ENCODE measurements at regions not wholly inside any gene's neighbourhood (a gene's known extent, or its start where the extent isn't known, plus 50 kb on each side); places are given as distances from the start of the nearest gene placed in this dataset.

GRCh38 chr1:38291336-38291735 lies 244.7 kb upstream of the POU3F1 start:
- Histone ChIP-seq H3K9me2 (ENCODE audit: insufficient read depth) (no peaks in the 10 kb centered on the region), H3K27me3 (ENCODE audit: insufficient read depth, low read length) (peaks cover 45% of the 10 kb centered on the region)
- CTCF ChIA-PET = no interaction called here

DNA sequence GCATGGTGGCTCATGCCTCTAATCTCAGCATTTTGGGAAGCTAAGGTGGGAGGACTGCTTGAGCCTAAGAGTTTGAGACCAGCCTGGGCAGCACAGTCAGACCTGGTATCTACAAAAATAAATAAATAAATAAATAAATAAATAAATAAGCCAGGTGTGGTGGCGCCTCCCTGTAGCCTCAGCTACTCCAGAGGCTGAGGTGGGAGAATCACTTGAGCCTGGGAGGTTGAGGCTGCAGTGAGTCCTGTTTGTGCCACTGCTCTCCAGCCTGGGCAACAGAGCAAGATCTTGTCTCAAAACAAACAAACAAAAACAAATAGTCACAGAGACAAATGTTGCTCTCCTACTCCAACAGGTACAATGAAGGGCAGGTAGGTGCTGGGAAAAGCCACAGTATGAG lies 242.4 kb upstream of the POU3F1 start:
- H3K4me2 ChIP-seq (ENCODE audit: low read length) = no peak overlapping the region
- ATAC-seq (no peak), DNase-seq (ENCODE audit: low read depth, low spot score) (no peak)
- peaks cover 45% of the 10 kb centered on the region for H3K27me3 ChIP-seq (ENCODE audit: insufficient read depth, low read length)
- H3K9me3 ChIP-seq (ENCODE audit: control insufficient read depth in 1 of 2, insufficient read depth in 1 of 2, low read depth in 1 of 2, low read length in 2 of 2) = no peaks in the 10 kb centered on the region
- no peaks in the 10 kb centered on the region for H4K20me1 ChIP-seq (ENCODE audit: insufficient read depth)
- no peak overlapping the region for H3K27ac ChIP-seq (ENCODE audit: low read depth, low read length)
- H3K9ac ChIP-seq (ENCODE audit: low read length) = no peak overlapping the region
- no peaks in the 10 kb centered on the region for H3K79me2 ChIP-seq (ENCODE audit: insufficient read depth, low read length)
- RAD21 ChIA-PET (ENCODE audit: low non-redundant PET in 1 of 2, low total read pairs in 2 of 2, uncharacterized antibody in 2 of 2, unreplicated experiment in 2 of 2) = no interaction called here
- no TSS peak for BruUV-seq (replicated peaks)
- H3K4me1 ChIP-seq (ENCODE audit: control insufficient read depth in 1 of 2, insufficient read depth in 2 of 2, low read length in 2 of 2) = no peaks in the 10 kb centered on the region
- H2AFZ ChIP-seq (ENCODE audit: low read depth, low read length, poor library complexity, severe bottlenecking) = no peak overlapping the region
- no peaks in the 10 kb centered on the region for H3K9me2 ChIP-seq (ENCODE audit: insufficient read depth)
- H3K4me3 ChIP-seq (replicated peaks in 1 of 2; ENCODE audit: low read depth in 1 of 2, low read length in 2 of 2) = no peak overlapping the region
- no peaks in the 10 kb centered on the region for H3K36me3 ChIP-seq (ENCODE audit: control insufficient read depth in 1 of 2, insufficient read depth in 2 of 2, low read length in 2 of 2)
- POLR2A ChIA-PET = no interaction called here
- CTCF ChIA-PET = no interaction called here
- no peak for TF ChIP-seq ZFX (IDR thresholded peaks at IDR 0.05)
- TF ChIP-seq CEBPB (IDR thresholded peaks at IDR 0.05; ENCODE audit: low read depth) = no peak
- no peak for TF ChIP-seq EZH2phosphoT487 (IDR thresholded peaks at IDR 0.05; ENCODE audit: borderline replicate concordance)
- TF ChIP-seq YY1 (IDR thresholded peaks at IDR 0.05; ENCODE audit: extremely low read depth, insufficient replicate concordance, low read depth, low read length) = no peak
- TF ChIP-seq, protein P1, sequence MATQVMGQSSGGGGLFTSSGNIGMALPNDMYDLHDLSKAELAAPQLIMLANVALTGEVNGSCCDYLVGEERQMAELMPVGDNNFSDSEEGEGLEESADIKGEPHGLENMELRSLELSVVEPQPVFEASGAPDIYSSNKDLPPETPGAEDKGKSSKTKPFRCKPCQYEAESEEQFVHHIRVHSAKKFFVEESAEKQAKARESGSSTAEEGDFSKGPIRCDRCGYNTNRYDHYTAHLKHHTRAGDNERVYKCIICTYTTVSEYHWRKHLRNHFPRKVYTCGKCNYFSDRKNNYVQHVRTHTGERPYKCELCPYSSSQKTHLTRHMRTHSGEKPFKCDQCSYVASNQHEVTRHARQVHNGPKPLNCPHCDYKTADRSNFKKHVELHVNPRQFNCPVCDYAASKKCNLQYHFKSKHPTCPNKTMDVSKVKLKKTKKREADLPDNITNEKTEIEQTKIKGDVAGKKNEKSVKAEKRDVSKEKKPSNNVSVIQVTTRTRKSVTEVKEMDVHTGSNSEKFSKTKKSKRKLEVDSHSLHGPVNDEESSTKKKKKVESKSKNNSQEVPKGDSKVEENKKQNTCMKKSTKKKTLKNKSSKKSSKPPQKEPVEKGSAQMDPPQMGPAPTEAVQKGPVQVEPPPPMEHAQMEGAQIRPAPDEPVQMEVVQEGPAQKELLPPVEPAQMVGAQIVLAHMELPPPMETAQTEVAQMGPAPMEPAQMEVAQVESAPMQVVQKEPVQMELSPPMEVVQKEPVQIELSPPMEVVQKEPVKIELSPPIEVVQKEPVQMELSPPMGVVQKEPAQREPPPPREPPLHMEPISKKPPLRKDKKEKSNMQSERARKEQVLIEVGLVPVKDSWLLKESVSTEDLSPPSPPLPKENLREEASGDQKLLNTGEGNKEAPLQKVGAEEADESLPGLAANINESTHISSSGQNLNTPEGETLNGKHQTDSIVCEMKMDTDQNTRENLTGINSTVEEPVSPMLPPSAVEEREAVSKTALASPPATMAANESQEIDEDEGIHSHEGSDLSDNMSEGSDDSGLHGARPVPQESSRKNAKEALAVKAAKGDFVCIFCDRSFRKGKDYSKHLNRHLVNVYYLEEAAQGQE (IDR thresholded peaks at IDR 0.05; ENCODE audit: low read depth) = no peak
- TF ChIP-seq EGR1 (IDR thresholded peaks at IDR 0.05; ENCODE audit: low read depth) = no peak
- no peak for TF ChIP-seq TCF7L2 (IDR thresholded peaks at IDR 0.05; ENCODE audit: borderline replicate concordance, extremely low read depth, insufficient read depth, insufficient read length)
- no peak for TF ChIP-seq SRF (IDR thresholded peaks at IDR 0.05; ENCODE audit: low read depth)
- TF ChIP-seq JUND (IDR thresholded peaks at IDR 0.05) = no peak
- no peak for TF ChIP-seq RAD21 (IDR thresholded peaks at IDR 0.05; ENCODE audit: low read depth)
- no peak for TF ChIP-seq SP1 (IDR thresholded peaks at IDR 0.05; ENCODE audit: low read depth)
- no peak for TF ChIP-seq SIN3A (IDR thresholded peaks at IDR 0.05; ENCODE audit: low read depth)
- intact Hi-C loops (cut with micrococcal nuclease) = no loop called here

More at GRCh38 chr1:38291336-38291735, 244.7 kb upstream of the POU3F1 start:
- no peaks in the 10 kb centered on the region for H3K36me3 ChIP-seq (ENCODE audit: control insufficient read depth in 1 of 2, insufficient read depth in 2 of 2, low read length in 2 of 2)
- H3K27ac ChIP-seq (ENCODE audit: low read depth, low read length) = no peak overlapping the region
- no peak overlapping the region for H3K4me3 ChIP-seq (replicated peaks in 1 of 2; ENCODE audit: low read depth in 1 of 2, low read length in 2 of 2)
- intact Hi-C loops (cut with micrococcal nuclease) = no loop called here
- H3K9me3 ChIP-seq (ENCODE audit: control insufficient read depth in 1 of 2, insufficient read depth in 1 of 2, low read depth in 1 of 2, low read length in 2 of 2) = no peaks in the 10 kb centered on the region
- DNase-seq (ENCODE audit: low read depth, low spot score) (no peak), ATAC-seq (no peak)
- BruUV-seq (replicated peaks) = no TSS peak
- H2AFZ ChIP-seq (ENCODE audit: low read depth, low read length, poor library complexity, severe bottlenecking) = no peak overlapping the region
- H4K20me1 ChIP-seq (ENCODE audit: insufficient read depth) = no peaks in the 10 kb centered on the region
- no peaks in the 10 kb centered on the region for H3K79me2 ChIP-seq (ENCODE audit: insufficient read depth, low read length)
- no peak overlapping the region for H3K4me2 ChIP-seq (ENCODE audit: low read length)
- no peak for TF ChIP-seq SIN3A (IDR thresholded peaks at IDR 0.05; ENCODE audit: low read depth)
- H3K4me1 ChIP-seq (ENCODE audit: control insufficient read depth in 1 of 2, insufficient read depth in 2 of 2, low read length in 2 of 2) = no peaks in the 10 kb centered on the region
- H3K9ac ChIP-seq (ENCODE audit: low read length) = no peak overlapping the region
- ChIA-PET RAD21 (ENCODE audit: low non-redundant PET in 1 of 2, low total read pairs in 2 of 2, uncharacterized antibody in 2 of 2, unreplicated experiment in 2 of 2) (no interaction called here), POLR2A (no interaction called here)
